ENCODE measurements at regions not wholly inside any gene's neighbourhood (a gene's known extent, or its start where the extent isn't known, plus 50 kb on each side); places are given as distances from the start of the nearest gene placed in this dataset.

DNA sequence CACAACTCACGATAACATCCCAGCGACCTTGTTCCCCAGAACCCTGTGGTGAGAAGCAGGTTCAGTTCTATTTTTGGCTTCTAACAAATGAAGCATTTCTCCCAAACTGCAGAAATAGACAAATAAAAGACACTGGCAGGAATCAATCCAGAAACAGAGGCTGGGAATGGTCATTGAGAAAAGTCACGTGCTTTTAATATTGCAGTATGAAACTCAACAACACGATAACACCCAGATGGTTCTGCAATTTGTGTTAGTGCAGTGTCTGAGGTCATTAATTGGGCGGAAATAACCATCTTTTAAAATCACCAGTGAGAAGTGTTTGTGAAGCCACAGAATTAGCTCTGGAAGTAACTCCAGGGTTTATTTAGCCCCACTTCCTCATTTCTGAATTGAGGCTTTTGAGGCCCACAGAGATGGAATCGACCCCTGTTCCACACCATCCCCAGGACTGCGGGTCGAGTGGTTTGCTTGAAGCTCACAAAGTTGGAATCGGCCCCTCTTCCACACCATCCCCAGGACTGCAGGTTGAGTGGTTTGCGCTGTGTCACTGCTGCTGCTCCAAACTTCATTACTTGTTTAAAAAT is 164.7 kb upstream of the IRX4 start:
- DNase-seq = no peak

DNA sequence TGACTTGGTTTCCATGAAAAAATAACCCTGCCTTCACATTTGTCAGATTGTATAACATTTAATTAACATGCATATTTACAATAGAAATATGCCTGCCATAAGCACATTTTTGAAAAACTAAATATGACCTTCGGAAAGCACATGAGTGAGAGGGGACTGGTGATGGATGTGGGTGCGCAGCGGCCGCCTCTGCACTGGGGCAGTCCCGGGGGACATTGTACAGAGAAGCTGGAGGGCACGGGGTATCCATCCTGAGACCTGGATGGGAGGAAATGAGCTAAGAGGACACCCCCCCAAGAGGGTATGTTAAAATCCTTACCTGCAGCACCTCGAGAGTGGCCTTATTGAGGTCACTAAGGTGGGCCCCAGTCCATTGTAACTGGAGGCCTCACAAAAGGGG is 161.3 kb upstream of the IRX4 start:
- DNase-seq = no peak

DNA sequence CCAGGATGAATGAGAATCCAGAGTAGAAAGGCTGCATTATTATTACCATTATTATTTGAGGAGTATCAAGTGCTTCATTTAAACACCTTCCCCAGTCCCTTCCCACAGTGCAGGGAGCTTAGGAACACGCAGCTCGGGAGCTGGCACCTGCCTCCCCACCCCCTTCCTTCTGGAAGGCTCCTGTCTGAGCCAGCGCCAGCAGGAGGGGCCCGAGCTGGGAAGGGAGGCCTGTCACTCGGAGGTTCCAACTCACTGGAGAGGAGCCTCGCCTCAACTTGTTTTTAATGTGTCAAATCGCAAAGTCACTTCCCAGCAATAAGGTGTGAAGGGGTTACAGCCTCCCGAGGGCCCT is 156.4 kb upstream of the IRX4 start:
- no peak for DNase-seq

DNA sequence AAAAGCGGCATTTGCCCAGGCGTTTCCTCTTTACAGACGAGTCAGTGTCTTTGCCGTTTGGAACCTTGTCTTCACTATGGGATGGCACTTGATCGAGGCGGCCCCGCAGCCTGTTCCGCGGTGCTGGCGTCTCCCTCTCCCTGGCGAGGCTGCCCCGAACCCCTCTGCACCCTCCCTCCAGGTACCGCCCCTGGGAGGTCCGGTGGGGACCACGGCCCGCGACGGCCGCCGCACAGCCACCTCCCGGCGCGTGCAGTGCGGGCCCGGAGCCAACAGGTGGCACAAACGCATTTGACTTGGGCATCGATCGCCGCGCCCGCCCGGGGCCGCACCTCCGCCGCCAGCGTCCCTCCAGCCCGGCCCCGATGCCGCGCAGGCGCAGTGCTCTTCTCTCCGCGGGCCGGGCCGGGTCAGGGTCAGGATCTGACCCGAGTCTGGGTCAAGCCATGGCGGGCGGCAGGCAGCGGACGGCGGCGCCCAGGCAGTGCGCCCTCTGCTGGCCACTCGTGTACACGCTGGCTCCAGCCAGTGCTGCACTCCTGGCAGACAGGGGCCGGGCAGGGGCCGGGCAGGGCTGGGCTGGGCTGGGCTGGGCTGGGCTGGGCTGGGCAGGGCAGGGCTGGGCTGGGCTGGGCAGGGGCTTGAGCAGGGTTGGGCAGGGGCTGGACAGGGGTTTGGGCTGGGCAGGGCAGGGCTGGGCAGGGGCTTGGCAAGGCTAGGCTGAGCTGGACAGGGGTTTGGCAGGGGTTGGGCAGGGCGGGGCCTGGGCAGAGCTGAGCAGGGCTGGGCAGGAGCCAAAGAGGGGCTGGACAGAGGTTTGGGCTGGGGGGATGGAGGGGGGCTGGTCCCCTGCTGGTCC is 155.8 kb upstream of the IRX4 start:
- peak; percentile 73 for DNase-seq

DNA sequence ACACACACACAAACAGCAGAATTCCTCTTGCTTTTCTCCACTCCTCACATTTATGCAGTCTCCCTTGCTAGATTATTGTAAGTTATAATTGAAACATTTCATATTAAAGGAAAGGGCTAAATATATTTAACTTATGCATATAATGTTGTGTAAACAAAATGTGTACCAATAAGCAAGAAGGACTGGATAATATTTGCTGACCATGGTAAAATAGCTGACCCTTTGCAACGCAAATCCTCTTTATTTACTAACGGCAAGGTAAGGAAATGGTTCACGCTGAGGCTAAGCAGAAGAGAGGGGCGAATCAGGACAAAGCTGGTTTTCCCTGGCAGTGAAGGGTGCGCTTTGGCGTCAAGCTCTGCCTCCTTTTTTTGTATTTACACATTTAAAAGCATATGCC is 154.2 kb upstream of the IRX4 start:
- DNase-seq = no peak

DNA sequence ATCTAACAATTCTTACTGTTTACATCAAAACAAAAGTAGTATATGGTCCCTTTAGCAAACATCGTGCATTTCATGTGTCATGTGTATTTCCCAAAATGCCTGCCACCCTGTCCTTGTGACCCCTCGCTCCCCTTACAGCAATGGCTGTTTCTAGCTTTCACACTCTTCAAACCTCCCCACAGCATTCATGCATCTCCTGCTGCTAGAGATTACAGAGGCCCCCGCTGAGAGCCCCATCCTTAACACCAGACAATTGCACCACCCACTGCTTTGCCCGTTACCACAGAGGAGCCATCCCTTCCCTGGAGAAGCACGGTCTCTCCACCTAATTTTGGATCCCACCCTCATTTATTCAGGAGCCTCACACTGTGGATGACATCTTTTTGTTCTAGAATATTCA is 149.7 kb upstream of the IRX4 start:
- no peak for DNase-seq

DNA sequence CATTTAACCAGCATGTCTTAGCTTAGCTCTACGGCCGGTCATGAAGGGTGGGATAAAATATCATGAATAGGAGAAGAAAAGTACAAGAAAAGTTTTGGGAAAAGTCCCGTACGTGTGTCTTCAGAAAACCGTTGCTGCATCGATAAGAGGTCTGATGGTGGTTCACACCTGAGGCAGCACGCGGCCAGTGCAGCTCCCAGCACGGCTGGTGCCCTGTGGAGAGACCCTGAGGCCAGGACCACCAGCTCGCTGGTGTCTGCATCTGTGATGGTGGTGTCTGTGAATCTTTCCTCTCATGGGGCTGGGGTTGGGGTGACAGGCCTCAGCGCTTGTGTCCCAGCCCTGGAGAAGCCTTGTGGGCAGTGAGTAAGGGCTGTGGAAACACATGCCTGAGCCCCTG is 148.9 kb upstream of the IRX4 start:
- no peak for DNase-seq

DNA sequence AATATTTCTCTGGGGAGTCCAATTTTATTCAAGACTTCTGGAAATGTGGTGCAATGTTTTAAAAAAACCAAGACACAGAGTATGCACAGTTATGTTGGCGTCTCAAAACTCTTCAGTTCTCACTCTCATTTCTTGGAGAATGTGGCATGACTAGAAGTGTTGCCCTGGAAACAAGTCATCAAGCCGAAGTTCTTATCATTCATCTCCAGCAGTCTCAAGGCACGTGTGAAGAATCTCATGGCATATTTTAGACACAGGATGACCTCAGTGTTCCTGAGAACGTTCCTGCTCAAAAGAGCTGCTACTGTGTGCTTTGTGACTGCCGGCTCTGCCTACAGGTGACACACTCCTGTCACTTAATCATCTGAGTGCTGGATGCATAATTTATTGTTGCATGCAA is 147.4 kb upstream of the IRX4 start:
- DNase-seq = no peak

DNA sequence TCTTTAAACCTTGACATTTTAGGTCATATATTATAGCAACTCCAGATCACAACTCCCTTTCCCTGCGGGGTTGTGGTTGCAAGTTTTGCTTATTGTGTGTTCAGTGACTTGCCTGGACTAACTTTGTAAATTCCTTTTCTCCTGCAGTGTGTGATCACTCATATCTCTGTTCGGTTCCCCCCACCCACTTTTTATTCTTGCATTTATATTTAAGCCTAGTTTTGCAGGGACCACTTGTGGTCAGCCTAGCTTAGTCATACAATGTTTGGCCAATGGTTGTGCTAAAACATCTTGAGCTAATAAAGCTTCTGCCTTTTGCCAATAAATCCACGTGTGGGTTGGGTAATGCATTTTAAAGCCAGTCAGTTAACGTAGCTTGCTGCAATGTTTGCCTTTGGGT is 146.5 kb upstream of the IRX4 start:
- DNase-seq = no peak

DNA sequence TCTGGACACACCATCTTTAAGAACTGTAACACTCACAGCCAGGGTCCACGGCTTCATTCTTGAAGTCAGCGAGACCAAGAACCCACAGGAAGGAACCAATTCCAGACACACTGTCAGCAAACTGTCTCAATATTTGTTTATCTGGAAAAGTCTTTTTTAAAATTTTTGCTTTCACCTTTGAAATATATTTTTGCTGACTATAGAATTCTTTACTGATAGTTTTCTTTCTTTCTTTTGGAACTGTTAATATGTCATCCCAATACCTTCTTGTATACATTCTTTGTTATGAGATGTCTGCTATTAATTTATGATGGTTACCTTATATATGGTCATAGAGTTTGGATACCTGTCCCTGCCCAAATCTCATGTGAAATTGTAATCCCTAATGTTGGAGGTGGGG is 145.1 kb upstream of the IRX4 start:
- no peak for DNase-seq

DNA sequence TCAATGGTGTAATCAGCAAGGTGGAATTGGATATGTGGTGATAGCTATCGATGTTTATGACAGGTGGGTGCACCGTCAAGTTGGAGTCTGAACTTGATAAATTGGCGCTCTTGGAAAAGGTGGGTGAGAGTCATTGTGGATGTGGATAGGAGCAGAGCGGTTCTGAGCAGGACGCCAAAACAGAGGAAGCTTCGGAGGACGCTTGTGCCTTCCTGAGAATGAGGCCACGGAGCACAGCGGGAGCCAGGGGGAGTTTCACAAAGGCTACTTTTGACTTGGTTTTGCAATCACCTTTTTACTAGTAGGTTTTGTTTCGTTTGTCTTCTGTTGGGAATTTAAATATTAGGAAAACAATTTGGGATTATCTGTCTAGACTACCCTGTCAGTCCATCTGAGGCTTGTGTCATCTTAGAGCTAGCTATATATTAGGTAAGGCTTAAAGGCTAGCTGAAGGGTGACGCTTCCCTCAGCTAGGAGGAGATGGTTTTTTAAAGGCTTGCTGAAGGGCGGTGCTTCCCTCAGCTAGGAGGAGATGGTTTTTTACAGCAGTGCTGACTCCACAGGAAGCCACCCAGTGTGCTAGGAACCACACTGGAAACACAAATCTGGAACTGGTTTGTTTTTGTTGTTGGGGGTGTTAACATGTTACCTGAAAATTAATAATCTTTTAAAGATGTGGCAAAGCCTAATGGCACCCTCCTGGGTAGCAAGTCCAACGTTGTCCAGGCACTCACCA is 142.4 kb upstream of the IRX4 start:
- DNase-seq = no peak

DNA sequence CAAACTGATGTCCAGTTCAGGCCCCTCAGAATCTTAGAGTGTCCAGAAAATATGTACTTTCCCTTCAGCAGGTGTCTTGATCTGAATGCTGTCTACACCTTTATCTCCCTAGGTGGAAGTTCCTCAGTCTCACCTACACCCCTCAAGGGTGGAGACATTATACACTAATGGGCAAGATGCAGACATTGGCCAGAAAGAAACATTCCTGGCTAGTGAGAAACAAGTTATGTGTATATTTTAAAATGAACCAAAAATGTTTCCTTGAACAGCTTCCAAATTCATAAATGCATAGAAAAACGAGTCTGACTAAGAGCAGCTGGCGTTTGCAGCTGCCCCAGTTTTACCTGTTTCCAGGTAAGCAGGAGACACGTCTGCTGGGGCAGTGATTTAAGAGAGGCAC is 140.5 kb upstream of the IRX4 start:
- no peak for DNase-seq

DNA sequence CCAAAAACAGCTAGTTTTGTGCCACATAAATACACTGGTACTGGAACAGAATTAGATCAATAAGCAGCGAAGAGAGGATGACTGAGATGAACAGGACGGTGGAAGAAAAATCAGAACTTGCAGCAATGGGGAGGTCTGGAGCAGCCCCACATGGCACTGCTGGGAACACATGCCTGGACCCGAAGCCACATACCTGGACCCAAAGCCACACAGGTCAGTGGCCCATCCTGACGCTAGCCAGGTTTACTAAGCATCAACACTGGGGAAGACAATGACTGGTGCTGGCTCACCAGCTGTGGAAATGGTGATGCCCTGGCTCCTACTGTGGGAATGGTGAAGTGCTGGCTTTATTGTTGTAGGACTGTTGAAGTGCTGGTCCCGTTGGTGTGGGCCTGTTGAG is 139.7 kb upstream of the IRX4 start:
- DNase-seq = no peak

DNA sequence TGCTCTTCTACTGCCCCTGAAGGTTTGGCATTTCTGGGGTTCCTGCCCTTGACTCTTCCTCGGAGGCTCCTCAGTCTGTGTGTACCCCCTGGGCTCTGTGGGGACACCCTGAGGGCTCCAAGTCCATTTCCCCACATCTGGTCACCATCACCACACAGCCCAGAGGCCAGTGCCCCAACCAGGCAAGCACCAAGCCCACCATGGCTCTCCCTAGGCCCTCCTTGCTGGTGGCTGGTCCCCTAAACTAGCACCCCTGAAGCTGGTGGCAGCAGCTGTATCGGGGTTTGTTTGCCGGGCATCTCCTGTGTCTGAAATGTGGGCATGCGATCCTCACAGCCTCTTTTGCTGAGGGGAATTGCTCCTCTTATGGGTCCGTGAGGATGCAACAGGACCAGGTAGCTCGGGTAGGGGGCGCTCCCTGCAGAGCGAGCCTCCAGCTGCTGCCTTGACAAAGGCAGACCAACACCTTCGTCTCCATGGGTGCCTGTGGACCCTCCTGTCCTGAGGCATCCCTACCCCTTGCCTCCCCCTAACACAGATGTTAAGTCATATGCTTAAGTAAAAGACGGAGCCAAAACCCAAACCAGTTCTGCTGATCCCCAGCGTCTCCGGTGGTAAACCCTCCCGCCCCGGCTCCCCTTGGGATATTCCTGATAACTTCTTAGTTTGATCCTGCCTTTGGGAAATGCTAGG is 138.9 kb upstream of the IRX4 start:
- no peak for DNase-seq

DNA sequence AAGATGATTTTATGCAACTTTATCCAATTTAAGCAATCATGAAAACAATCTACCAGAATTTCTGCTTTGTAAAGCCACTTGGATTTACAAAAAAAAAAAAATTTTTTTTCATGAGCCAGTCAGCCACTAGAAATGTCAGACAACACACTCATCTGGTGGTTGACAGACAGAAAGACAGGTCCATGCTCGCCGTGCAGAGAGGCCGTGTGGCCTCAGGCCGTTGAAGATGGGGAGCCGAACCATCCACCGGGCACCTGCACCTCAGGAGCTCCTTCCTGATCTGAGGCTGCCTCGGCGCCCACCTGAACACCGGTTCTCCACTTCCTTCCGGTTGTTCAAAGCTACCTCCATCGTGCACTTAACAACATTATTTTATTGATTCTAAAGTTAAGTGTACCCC is 138.0 kb upstream of the IRX4 start:
- no peak for DNase-seq

DNA sequence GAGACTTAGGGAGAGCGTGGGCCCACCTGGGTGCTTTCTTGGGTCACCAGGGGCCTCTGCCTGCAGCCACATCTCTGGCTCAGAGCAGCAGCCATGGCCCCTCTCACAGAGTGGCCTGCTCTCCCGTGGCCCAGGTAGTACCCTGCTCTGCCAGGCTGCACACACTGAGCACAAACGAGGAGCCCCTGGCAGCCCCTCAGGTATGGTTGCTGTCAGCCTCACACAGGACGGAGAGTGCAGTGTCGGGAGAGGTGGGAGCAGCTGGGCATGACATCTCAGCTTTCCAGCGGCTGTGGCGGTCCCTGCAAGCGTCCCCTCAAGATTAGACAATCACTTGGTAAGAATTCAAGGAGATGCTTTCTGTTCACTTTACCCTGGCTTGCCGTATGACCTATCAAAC is 137.0 kb upstream of the IRX4 start:
- DNase-seq = no peak

DNA sequence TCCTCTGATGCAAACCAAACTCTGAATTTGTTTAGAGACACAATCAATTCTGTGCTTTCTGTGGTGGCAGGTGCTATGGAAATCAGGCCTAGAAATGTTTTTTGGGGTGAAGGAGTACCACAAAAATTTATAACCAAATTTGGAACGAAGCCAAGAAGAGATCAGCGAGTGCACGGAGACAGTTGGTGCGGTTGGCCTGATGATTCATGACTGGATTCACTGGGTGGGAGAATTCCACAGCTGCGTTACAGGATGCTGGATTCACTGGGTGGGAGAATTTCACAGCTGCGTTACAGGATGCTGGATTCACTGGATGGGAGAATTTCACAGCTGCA is 135.6 kb upstream of the IRX4 start:
- DNase-seq = no peak

DNA sequence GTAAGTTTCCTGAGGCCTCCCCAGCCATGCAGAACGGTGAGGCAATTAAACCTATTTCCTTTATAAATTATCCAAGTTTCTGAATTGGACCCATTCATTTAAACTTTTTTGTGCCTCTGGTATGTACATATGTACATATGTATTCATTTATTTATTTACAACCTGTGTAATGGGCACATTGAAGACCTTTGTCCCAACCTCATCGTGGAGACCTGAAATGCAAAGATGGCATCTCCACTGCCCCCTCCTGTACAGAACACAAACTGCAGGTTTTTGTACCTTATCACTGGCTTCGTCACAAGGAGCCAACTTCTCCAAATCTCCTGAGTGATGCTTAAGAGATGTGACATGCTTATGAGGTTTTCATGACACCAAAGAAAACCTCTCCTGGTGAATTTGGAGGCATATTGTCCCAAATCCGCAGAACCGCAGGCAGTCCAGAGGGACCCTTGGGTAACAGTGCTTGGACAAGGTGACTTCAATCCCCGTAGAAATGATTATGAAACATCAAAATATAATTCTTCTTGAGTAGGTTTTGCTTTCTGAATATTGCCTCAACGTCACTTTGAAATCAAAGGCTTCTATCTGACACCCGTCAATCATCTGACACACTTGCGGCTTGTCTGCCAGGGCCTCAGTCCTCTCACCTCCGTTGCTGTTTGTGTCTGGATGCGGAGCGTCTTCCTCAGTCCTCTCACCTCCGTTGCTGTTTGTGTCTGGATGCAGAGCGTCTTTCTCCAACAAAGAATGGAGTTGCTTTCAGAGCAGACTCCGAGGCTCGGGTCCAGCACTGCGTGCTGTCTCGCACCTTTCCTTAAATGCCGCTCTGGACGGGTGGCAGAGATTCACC is 135.0 kb upstream of the IRX4 start:
- peak; percentile 22 for DNase-seq

DNA sequence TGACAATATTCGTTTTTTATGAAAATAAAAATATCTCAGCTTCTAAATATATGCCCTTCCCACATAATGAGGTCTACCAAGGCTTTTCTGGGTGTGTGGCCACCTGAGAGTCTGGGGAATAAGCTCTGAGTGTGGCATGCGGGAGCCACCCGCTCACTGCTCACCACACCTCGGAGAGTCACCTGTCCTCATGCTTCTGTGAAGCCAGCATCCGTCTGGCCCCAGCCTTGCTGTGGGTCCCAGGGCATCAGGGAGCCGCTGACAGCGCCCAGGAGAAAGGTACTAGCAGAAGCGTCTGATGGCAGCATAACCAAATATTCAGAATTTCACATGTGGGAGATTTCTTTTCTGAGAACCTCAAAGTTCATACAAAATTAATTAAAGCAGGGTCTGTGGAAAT is 133.2 kb upstream of the IRX4 start:
- no peak for DNase-seq

DNA sequence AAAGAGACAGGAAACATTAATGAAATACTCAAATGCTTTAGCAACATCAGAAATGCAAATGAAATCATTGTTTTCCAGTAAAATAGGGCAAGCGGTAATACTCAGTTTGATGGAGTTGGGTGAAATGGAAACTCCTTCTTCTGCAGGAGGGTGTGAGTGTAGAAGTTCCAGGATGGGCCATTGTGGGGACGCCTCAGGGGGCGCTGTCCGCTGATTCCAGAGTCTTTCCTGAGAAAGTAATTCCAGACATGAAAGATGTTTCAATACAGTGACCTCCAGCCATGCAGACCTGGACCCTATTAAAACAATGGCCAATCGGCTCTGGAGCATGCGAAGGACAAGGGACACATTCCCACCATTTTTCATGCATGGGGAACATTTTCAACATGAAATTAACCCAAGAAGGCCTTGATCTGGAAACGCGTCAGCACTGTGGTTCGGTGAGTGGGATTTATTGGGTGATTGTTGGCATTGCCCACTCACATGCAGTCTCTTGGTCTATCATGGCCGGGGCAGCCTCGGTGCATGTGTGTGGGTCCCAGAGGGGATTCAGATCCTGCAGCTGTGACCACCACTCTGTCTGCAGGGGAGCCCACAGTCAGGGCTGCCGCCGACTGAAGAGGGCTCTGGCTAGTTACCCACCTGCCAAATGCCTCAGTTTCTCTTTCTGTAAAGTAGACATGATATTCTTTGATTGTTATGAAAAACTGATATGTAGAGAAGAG is 132.6 kb upstream of the IRX4 start:
- no peak for DNase-seq

DNA sequence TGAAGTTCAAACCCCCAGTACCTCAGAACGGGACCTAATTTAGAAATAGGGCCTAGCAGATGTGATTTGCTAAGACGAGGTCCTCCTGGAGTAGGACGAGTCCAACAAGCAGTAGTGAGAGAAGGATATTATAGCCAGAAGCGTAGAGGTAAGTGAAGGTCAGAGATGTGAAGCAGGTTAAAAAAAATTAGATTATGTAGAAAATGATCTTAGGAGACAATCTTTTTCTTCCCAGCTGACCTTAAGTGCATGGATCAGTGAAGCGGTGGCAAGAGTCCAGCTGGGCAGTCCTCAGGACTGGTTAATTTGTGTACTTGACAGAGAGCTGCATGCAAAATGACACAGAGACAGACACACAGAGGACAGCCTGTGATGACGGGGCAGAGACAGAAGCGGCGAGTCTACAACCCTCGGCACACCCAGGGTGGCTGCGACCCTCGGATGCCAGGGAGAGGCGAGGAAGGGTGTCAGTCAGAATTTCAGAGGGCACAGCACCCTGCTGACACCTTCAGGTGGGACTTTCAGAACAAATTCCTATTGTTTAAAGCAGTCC is 131.4 kb upstream of the IRX4 start:
- DNase-seq = no peak

Data from DMS53 (cell line).